Retina (tissue), 1 donor: ENCODE measurements at regions not wholly inside any gene's neighbourhood (a gene's known extent, or its start where the extent isn't known, plus 50 kb on each side); places are given as distances from the start of the nearest gene placed in this dataset.

ENCODE experiments used
- DNase-seq: peaks from one replicate; pipeline ENCODE4 v3.0.0-alpha.2; 2016

- DNase-seq, result no peak
These were observed 84.1 kb downstream of the TNFSF11 start for GRCh38 chr13:42658019-42658418.

DNA sequence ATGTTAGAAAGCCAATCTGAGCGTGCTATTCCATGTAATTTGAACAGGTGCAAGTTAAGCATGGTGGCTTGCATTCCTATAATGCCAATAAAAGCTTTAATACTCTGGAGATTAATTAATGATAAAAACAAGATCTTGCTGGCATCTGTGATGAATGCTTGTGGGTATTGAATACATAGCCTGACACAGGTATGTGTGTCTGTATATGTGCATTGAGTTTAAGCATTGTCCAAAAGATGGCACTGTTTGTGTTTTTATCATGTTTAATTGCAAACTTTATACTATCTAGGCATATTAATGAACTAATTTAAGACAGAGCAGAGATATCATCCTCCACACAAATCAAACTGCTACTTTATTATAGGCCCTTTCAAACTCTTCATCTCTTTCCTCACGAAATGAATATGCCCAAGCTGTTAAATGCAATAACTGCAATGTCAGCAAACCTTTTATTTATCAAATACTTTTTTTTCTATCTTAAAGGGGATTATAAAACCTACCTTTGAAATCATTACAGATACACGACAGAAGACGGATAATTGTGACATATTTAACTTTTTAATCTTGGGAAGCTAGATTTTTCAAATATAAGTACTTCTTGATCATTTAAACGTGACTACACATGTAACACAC is 86.5 kb downstream of the TNFSF11 start:
- DNase-seq, result no peak

DNA sequence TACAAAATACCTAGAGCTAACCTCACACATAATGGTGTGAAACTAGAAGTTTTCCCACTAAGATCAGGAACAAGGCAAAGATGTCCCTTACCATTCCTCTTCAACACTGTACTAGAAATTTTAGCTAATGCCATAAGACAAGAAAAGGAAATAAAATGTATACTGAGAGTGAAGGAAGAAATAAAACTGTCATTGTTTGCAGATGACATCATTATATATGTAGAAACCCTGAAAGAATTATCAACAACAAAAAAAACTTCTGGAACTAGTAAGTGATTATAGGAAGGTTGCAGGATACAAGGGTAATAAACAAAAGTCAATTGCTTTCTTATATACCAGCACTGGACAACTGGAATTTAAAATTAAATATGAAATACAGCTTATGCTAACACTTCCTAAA is 93.7 kb downstream of the TNFSF11 start:
- DNase-seq, result no peak

DNA sequence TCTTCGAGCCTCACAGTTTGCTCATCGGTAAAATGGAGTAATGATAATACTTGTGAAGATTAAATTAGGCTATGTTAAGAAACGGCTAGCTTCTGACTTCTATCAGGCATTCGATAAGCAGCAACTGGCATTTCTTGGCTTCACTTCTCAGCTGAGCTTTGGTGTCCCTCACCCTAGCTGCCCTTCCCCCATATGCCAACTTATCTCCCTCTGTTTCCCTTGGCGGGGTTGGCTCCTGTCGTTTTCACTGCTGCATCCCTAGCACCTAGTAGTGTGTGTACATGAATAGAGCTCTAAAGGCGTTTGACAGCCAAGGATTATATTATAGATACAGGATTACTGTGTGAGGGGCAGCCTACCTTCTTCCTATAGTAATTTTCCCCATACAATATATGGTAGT is 97.5 kb downstream of the TNFSF11 start:
- DNase-seq, result no peak

DNA sequence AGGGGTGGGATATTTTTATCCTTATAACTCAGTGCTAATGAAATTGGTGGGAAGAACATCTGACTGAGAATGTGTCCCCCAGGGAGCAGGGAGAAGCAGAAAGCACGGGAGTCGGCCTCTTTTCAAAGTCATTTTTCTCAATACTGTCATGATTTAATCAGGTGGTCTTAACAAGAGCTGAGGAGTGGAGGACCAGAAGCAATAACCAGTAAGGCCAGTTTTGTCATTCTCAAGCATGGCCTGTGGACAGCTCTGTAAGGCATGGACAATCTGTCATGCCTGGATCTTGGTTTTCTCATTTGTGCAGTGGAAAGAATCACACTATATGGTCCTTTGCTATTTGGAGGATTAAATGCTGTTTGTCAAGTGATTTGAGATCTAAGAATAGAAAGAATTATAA is 99.7 kb downstream of the TNFSF11 start:
- peak; percentile 9 for DNase-seq

- no peak for DNase-seq
These were observed 100.6 kb upstream of the FAM216B start for GRCh38 chr13:42680748-42681147.

DNA sequence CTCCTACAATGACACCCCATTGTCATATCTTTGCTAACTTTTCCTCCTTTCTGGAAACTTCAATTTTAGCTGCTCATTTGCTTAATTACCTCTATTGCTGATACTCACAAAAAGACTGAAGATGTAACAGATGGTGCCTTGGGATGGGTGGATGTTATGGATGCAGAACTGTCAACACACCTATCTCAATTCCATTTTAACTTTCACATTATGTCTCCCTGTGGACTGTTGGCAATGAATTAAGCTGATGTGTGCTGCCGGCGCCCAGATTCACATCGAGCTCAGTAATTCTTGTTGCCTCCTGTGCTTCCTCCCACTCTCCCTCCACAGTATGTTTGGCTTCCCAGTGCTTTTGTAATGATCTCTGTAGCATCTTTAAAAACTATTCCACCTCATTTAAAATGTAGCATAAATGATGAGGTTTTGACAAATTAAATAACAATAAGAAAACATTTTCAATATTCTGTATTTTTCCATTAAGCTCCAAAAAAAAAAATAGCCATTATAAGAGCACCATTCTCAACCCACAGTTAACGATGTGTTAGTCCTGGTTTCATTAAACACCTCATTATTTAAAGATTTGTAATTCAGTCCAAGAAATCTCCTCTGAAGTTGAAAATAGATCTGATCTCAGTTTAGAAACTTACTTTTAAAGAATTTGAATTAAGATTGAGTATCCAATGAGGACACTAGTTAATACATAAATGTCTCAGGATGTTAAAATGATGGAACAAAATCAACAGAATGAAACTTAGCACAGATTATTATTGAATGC is 99.9 kb upstream of the FAM216B start:
- no peak for DNase-seq

GRCh38 chr13:42684226-42684625 is 97.2 kb upstream of the FAM216B start:
- DNase-seq, result no peak

- no peak for DNase-seq
These were observed 95.6 kb upstream of the FAM216B start for GRCh38 chr13:42685751-42686150.

DNA sequence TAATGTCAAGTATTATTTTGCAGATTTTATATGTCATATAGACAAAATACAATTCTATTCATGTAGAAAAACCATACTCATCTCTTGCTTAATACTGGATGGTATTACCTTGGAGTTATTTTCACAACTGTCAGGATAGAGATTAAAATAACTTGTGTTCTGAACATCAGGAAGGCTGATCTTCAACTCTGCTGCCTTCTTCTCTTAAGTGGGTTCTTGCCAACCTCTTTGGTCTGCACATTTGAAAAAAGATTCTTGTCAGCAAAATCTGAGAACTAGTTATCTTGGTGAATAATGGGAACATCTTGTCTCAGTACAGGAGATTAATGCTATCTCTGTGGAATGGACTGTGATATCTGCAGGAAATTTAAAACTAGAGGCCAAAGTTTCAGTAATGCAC is 95.2 kb upstream of the FAM216B start:
- no peak for DNase-seq

DNA sequence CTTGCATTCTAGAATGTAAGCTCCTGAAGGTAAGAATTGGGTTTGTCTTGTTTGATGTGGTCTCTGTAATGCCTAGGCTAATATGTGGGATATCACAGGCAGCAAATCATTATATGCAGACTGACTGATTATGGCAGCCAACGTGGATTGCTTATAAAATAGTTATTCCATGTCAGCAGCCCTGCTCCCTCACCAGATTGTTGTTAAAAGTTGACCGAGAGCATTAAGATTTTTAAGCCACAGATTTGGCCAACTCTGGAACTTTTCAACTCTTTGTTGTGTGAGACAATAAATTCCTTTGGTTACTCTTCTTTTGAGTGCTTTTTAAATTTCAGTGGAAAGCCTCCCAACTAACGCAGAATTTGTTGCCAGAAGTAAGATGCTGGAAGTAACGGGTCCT is 92.6 kb upstream of the FAM216B start:
- DNase-seq, result no peak

DNA sequence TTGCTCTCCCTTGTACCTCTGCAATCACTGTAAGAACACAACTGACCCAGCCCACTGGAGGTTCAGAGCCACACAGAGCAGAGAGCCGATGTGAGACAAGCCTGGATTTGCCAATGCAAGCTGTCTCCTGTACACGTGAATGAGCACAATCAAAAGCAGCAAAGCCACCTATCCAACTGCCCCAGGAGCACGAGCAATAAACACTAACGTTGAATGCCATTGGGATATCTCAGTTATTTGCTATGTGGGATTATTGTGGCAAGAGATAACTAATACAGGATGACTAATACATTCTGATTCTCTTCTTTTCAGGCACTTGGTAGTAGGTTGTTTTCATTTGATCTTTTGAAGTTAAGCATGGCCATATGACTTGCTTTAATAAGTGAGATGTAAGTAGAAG is 85.2 kb upstream of the FAM216B start:
- DNase-seq, result no peak

DNA sequence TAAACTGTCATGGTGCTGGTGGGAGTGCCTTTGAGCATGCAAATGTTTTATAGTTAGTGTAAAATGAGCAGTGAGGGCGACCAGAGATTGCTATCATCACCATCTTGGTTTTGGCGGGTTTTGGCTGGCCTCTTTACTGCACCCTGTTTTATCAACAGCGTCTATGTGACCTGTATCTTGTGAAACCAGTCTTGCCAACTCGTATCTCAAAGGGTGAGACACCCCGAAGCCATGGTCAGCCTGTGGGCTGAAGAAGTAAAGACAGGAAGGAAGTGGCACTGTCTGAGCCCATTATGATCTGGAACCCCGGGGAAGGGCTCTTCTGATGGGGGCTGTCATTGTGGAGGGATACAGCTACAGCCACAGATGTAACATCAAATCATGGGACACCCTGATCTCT is 81.5 kb upstream of the FAM216B start:
- DNase-seq, result no peak

- no peak for DNase-seq
These were observed 78.7 kb upstream of the FAM216B start for GRCh38 chr13:42702716-42703115.

DNA sequence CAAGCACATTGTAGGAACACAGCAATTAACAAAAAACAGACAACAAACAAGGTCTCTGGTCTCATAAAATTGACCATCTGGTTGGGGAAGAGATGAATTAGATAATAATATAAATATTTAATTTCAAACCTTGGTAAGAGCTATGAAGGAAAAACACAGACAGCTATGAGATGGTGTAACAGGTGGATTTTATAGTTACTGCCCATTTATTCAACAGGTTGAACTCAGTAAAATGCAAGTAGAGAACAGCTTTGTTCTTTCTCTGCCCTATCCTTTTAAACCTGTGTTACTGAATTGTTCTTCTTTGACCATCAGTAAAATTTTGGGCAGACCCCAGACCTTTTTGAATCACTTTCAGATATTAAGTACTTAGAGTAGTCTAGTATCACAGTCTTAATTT is 77.6 kb upstream of the FAM216B start:
- DNase-seq, result no peak

DNA sequence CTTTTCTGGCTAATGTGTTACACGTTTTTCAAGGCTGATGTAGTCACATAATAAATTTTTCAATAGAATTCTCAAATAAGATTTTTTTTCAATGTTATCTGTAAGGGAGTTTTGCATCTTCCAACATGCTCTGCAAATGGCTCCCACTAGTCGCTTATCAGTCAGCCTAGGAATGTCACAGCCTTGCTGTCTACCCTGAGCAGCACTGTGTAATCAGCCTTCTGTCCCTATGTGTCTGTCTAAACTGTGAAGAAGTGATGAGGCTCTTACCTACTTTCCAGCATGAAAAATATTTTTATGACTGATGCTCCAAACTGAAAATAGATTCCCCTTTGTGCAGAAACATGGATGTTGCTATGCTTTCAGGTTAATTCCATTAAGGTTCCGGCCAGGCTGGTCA is 75.1 kb upstream of the FAM216B start:
- no peak for DNase-seq

DNA sequence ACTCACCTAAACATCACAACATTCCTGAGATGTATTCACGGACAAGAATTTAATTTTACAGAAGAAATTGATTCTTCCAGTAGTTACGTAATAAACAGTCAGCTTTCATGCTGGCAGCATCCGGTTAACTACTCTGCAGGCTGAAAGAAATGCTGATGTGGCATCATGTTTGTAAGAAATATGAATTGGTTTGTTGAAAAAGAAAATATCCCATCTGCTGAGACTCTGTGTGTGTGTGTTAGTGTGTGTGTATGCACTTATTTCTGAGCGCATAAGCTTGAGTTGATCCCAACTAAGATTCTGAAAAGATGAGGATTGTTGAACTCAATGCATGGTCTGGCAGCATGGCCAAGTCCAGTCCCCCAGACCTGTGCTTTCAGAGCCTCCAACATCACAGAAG is 74.3 kb upstream of the FAM216B start:
- DNase-seq, result no peak

DNA sequence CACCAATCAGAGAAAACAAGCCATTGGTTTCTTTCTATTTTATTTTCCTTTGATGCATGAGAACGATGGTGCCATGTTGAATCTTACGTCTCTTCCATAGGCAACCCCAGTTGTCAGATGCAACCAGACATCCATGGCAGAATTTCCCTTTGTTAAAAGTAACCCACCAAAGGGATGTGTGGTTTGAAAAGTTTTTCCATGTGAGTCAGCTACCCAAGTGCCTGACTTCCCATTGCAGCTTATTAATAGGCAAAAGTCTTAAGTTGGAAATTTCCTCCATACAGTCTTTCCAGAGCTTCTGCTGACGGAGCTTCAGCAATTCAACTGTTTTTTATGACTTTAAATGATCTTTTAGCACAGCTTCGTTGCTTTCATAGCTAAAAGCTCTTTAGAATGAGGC is 73.8 kb upstream of the FAM216B start:
- no peak for DNase-seq

- no peak for DNase-seq
These were observed 73.0 kb upstream of the FAM216B start for GRCh38 chr13:42708391-42708790.

GRCh38 chr13:42709276-42709675 is 72.1 kb upstream of the FAM216B start:
- DNase-seq, result no peak

DNA sequence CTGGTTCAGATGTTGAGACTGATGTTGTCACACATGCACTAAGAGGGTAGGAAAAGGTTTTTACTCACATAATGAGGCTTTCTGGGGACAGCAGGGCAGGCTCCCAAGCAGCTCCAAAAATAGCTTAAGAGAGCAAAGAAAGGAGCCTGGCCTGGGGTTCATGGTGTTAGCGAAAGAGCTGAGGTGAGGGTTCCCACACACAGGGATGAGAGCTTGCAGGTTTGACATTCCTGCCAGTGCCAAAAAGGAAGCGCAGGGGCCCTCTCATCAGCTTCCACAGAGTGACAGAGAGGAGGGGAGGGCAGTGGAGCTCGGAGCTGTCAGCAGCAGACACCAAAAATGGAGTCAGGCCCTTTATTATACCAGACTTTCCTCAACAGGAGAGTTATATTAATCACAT is 65.5 kb upstream of the FAM216B start:
- no peak for DNase-seq

DNA sequence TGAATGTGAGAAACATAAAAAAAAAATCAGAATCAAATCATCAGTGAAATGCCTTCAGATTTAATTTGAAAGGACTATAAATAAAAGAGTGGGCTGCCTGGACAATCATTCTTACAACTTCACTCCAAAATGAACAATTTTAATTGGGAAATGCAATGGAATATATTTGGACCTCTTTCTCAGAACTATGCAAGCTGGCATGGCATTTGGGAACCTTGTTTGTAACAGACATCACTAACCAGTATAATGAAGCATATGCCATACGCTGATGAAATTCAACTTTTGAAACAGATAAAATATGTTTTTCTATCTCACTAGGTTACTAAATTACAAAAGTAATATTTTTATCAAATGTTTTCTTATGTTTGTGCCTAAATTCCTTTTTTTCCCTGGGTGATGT is 64.2 kb upstream of the FAM216B start:
- no peak for DNase-seq

GRCh38 chr13:42720113-42720857 is 61.1 kb upstream of the FAM216B start:
- no peak for DNase-seq

DNA sequence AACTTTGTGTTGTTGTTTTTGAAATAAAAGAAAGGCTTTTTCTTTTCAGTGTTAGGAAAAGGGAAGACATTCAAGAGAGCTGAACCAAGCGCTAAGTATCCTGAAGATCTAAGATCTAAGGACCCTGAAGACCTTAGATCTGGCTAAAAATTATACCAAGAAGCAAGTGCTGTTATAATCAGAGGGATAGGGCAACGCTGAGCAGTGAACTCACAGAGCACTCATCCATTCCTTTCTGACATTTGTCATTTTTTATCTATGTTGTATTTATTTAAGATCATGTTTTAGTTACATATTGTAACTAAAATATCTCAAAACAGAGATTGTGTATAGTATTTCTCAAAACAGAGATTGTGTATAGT is 60.5 kb upstream of the FAM216B start:
- DNase-seq, result no peak
